ENCODE measurements at regions not wholly inside any gene's neighbourhood (a gene's known extent, or its start where the extent isn't known, plus 50 kb on each side); places are given as distances from the start of the nearest gene placed in this dataset.

DNA sequence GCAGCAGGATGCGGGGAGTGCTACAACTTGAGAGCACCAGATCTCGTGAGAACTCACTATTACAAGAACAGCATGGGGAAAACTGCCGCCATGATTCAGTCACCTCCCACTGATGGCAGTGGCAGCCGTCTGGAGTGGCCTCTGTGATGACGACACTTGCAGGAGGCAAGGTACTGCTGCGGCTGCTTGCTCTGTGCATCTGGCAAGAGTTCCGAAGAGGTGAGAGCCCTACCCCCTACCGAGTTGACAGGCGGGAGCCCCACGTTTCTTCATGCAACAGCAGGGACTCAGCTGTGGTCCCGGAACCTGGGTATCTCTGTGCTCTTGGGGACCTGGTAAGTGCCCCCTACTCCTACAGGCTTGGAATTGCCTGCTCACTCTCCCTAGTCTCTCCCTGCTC lies 1672.7 kb upstream of the TMEFF2 start:
- no peak for TF ChIP-seq ZNF274 (IDR thresholded peaks at IDR 0.05; ENCODE audit: insufficient read depth, insufficient read length)
- TF ChIP-seq CUX1 (IDR thresholded peaks at IDR 0.05; ENCODE audit: insufficient replicate concordance, low read depth, low read length) = no peak
- TF ChIP-seq, protein P1, sequence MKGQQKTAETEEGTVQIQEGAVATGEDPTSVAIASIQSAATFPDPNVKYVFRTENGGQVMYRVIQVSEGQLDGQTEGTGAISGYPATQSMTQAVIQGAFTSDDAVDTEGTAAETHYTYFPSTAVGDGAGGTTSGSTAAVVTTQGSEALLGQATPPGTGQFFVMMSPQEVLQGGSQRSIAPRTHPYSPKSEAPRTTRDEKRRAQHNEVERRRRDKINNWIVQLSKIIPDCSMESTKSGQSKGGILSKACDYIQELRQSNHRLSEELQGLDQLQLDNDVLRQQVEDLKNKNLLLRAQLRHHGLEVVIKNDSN (IDR thresholded peaks at IDR 0.05; ENCODE audit: borderline replicate concordance, extremely low read length, insufficient read depth, low read depth, low read length) = no peak
- TF ChIP-seq POLR2A (IDR thresholded peaks at IDR 0.05; ENCODE audit: low read depth, low read length) = no peak
- TF ChIP-seq TARDBP (IDR thresholded peaks at IDR 0.05; ENCODE audit: borderline replicate concordance) = no peak
- TF ChIP-seq, protein P2, sequence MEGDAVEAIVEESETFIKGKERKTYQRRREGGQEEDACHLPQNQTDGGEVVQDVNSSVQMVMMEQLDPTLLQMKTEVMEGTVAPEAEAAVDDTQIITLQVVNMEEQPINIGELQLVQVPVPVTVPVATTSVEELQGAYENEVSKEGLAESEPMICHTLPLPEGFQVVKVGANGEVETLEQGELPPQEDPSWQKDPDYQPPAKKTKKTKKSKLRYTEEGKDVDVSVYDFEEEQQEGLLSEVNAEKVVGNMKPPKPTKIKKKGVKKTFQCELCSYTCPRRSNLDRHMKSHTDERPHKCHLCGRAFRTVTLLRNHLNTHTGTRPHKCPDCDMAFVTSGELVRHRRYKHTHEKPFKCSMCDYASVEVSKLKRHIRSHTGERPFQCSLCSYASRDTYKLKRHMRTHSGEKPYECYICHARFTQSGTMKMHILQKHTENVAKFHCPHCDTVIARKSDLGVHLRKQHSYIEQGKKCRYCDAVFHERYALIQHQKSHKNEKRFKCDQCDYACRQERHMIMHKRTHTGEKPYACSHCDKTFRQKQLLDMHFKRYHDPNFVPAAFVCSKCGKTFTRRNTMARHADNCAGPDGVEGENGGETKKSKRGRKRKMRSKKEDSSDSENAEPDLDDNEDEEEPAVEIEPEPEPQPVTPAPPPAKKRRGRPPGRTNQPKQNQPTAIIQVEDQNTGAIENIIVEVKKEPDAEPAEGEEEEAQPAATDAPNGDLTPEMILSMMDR (IDR thresholded peaks at IDR 0.05 in 2 of 3, conservative IDR thresholded peaks at IDR 0.05 in 1 of 3; ENCODE audit: control insufficient read depth in 2 of 3, extremely low read depth in 1 of 3, insufficient read depth in 1 of 3, low read depth in 3 of 3, low read length in 3 of 3) = no peak
- TF ChIP-seq ZNF24 (IDR thresholded peaks at IDR 0.05) = no peak
- TF ChIP-seq RFX5 (IDR thresholded peaks at IDR 0.05; ENCODE audit: low read depth, low read length) = no peak

All from GM12878 (cell line).